Testis (tissue), 2 donors: ENCODE measurements at regions not wholly inside any gene's neighbourhood (a gene's known extent, or its start where the extent isn't known, plus 50 kb on each side); places are given as distances from the start of the nearest gene placed in this dataset.

Source experiments
- CTCF ChIP-seq, 3 experiments: fragments of 450-650 bp in 2 of 3; fragments of 200-600 bp in 1 of 3; sonication (generic) in 1 of 3; IDR thresholded peaks; one replicate each; pipeline ENCODE4 v1.5.1; 2016 to 2019; ENCODE audit warnings: antibody characterized with exemption in 3 of 3, mild to moderate bottlenecking in 2 of 3, moderate library complexity in 1 of 3
- POLR2A ChIP-seq: fragments of 450-650 bp; IDR thresholded peaks from one replicate; pipeline ENCODE4 v1.6.1; 2017; ENCODE audit warnings: antibody characterized with exemption, mild to moderate bottlenecking, moderate library complexity

GRCh38 chr2:224173210-224173609, 134.1 kb upstream of the SERPINE2 start:
- TF ChIP-seq POLR2A (no peak), CTCF (IDR thresholded peaks at IDR 0.05) (no peak)
